Lung (tissue), 11 donors: ENCODE measurements at regions not wholly inside any gene's neighbourhood (a gene's known extent, or its start where the extent isn't known, plus 50 kb on each side); places are given as distances from the start of the nearest gene placed in this dataset.

Experiments used
- ATAC-seq: fragments of 200-7000 bp; cut with Tn5 transposase; one replicate; pipeline ENCODE4 v1.9.1; 2020; ENCODE audit warnings: moderate number of reproducible peaks; ENCODE audit not compliant: insufficient read depth, low FRiP score
- DNase-seq, 3 donors: peaks; one replicate each; pipeline ENCODE4 v3.0.0-alpha.2; 2013 to 2017
- H3K27ac ChIP-seq, 2 donors: one replicate each; pipeline ENCODE4 v1.5.1; 2013; ENCODE audit warnings: mild to moderate bottlenecking in 2 of 2, moderate library complexity in 2 of 2, control low read depth in 1 of 2, inconsistent platforms in 1 of 2, low read depth in 1 of 2, low read length in 1 of 2
- H3K27me3 ChIP-seq, 3 donors: one replicate each; pipeline ENCODE4 v1.5.1; 2013; ENCODE audit warnings: low read length in 2 of 3; ENCODE audit not compliant: control insufficient read depth in 3 of 3, insufficient read depth in 3 of 3
- H3K36me3 ChIP-seq, 4 donors: one replicate each; pipeline ENCODE4 v1.5.1; 2013; ENCODE audit warnings: low read length in 4 of 4, mild to moderate bottlenecking in 1 of 4, moderate library complexity in 1 of 4; ENCODE audit not compliant: control insufficient read depth in 4 of 4, insufficient read depth in 4 of 4
- H3K4me1 ChIP-seq, 5 donors: one replicate each; pipeline ENCODE4 v1.5.1; 2013; ENCODE audit warnings: low read length in 5 of 5, mild to moderate bottlenecking in 2 of 5, moderate library complexity in 1 of 5; ENCODE audit not compliant: control insufficient read depth in 5 of 5, insufficient read depth in 5 of 5
- H3K4me3 ChIP-seq: one replicate; pipeline ENCODE4 v1.5.1; 2013; ENCODE audit warnings: mild to moderate bottlenecking, control low read depth, moderate library complexity
- H3K9ac ChIP-seq, 2 donors: one replicate each; pipeline ENCODE4 v1.5.1; 2013; ENCODE audit warnings: low read length in 2 of 2, control low read depth in 1 of 2; ENCODE audit not compliant: insufficient read depth in 1 of 2
- H3K9me3 ChIP-seq, 4 donors: one replicate each; pipeline ENCODE4 v1.5.1; 2013; ENCODE audit warnings: low read length in 3 of 4, mild to moderate bottlenecking in 1 of 4, moderate library complexity in 1 of 4; ENCODE audit not compliant: control insufficient read depth in 4 of 4, insufficient read depth in 3 of 4
- CTCF ChIP-seq: IDR thresholded peaks from 2 replicates; pipeline ENCODE4 v1.5.1; 2012; ENCODE audit warnings: mild to moderate bottlenecking; ENCODE audit errors: control extremely low read depth, extremely low read depth
- WGBS, 2 donors: extraction: QIAGEN DNeasy Blood & Tissue Kit; methylation state at CpG; one replicate each; pipeline ENCODE4 v1.1.7; 2013; 5-methylcytosine and 5-hydroxymethylcytosine counted together
- donor health status: control.
- donor health status: control.
- donor health status: Bipolar disorder and iron deficiency.
- donor health status: healthy.
- donor health status: DM: yes; HTN: yes; CAD: no.

GRCh38 chr6:112752791-112753190, 405.7 kb downstream of the RFPL4B start:
- DNase-seq (peak in 2 of 3 donors; percentile 20 to 26), ATAC-seq (no peak)
- no peaks in the 10 kb centered on the region for H3K27me3 ChIP-seq
- no peaks in the 10 kb centered on the region for H3K4me1 ChIP-seq
- peaks cover 0 to 5% (median under 1%) of the 10 kb centered on the region in 4 donors for H3K9me3 ChIP-seq
- no peaks in the 10 kb centered on the region for H3K36me3 ChIP-seq
- TF ChIP-seq CTCF, result no peak
- H3K27ac ChIP-seq, result no peak overlapping the region
- no peak overlapping the region for H3K4me3 ChIP-seq
- no peak overlapping the region for H3K9ac ChIP-seq

- no peak overlapping the region for H3K9ac ChIP-seq
- ATAC-seq (no peak), DNase-seq (no peak)
- no peak for TF ChIP-seq CTCF
- no peaks in the 10 kb centered on the region for H3K4me1 ChIP-seq
- no peak overlapping the region for H3K4me3 ChIP-seq
- H3K27me3 ChIP-seq, result no peaks in the 10 kb centered on the region
- no peaks in the 10 kb centered on the region for H3K36me3 ChIP-seq
- no peak overlapping the region for H3K27ac ChIP-seq
- H3K9me3 ChIP-seq, result peaks cover 0 to 12% (median under 1%) of the 10 kb centered on the region in 4 donors
These were observed 413.7 kb downstream of the RFPL4B start for GRCh38 chr6:112760831-112761230.

DNA sequence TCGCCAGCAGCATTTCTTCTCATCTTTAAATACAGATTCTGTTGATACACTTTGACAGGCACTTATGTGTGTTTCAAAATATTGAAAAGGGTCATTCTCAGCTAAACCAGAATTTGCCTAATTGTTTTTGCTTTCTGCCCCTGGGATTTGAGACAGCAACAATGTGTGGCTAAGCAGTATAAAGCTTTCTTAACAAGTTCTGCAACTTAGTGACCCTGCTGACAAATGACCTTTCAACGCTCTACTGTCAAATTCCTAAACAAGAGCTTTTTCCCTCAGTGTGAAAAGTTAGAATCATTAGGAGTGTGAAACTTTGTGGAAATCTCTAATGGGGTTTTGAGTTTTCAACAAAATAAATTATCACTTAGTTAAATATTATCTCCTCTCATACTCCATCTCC, 414.6 kb downstream of the RFPL4B start:
- 86 to 95% methylated on average over 2 of the region's 2 CpGs for WGBS, 2 donors
- H3K27ac ChIP-seq, result no peak overlapping the region
- H3K4me1 ChIP-seq, result no peaks in the 10 kb centered on the region
- TF ChIP-seq CTCF, result no peak
- DNase-seq (no peak), ATAC-seq (no peak)
- peaks cover 0 to 7% (median 0%) of the 10 kb centered on the region in 4 donors for H3K9me3 ChIP-seq
- no peak overlapping the region for H3K9ac ChIP-seq
- no peaks in the 10 kb centered on the region for H3K36me3 ChIP-seq
- H3K27me3 ChIP-seq, result no peaks in the 10 kb centered on the region
- no peak overlapping the region for H3K4me3 ChIP-seq

DNA sequence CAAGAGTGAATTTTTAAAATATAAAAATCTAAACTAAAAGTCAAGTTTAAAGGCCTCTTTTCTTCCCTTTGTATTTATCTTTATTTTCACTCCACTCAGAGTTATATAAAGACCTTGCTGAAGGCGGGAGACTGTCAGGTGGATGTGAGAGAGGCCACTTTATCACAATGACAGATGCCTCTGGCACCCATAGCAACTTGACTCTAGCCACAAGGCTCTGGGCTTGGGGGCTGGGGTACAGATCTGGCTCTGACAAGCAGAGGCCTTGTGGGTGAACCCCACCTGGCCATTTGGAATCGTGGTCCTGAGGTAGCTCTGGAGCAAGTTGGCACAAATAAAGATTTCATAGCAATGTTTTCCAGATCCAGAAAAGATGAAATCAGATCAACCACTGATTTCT, 417.2 kb downstream of the RFPL4B start:
- DNase-seq, result no peak

More for the DNA sequence above, 417.2 kb downstream of the RFPL4B start:
- Histone ChIP-seq H3K4me3 (no peak overlapping the region), H3K36me3 (no peaks in the 10 kb centered on the region), H3K9ac (no peak overlapping the region), H3K27ac (no peak overlapping the region), H3K9me3 (peaks cover 0 to 7% (median 2%) of the 10 kb centered on the region in 4 donors), H3K4me1 (no peaks in the 10 kb centered on the region), H3K27me3 (no peaks in the 10 kb centered on the region)
- TF ChIP-seq CTCF, result no peak
- no peak for ATAC-seq
- WGBS, 2 donors, result 83 to 84% methylated on average over 2 of the region's 2 CpGs
